ENCODE measurements at regions not wholly inside any gene's neighbourhood (a gene's known extent, or its start where the extent isn't known, plus 50 kb on each side); places are given as distances from the start of the nearest gene placed in this dataset.

DNA sequence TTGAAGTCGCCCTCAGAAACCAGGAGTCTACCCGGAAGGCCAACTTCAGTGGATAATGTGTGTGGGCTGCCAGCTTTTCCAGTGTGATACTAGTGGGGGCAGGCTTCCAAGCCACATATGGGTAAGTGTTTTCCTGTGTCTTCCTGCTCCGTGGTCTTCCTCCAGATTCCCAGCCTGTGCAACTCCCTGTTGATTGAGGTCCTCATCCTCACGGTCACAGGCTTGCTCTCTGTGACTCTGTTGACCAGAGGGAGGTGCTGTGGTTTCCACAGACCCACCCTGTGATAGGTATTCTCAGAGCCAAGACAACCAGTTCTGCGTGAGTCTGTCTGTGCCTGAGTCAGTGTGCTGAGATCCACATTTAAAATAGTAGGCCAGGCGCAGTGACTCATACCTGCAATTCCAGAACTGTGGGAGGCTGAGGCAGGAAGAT is 388.0 kb upstream of the IRX2 start:
- no peak overlapping the region for H2AFZ ChIP-seq (ENCODE audit: low read depth)
- H4K20me1 ChIP-seq (ENCODE audit: insufficient read depth) = no peaks in the 10 kb centered on the region
- no peak for DNase-seq
- H3K79me2 ChIP-seq (ENCODE audit: insufficient read depth) = no peaks in the 10 kb centered on the region
- H3K9ac ChIP-seq = no peak overlapping the region
- no peak overlapping the region for H3K27ac ChIP-seq (ENCODE audit: low read depth in 2 of 2, low read length in 1 of 2)
- WGBS (ENCODE audit: low lambda C conversion rate) = 0% methylated on average over 6 of the region's 6 CpGs
- ChIA-PET CTCF (no interaction called here), POLR2A (no interaction called here)
- no peaks in the 10 kb centered on the region for H3F3A ChIP-seq (replicated peaks; ENCODE audit: insufficient read depth)
- no peaks in the 10 kb centered on the region; the same call in 1 of the 2 replicates for H3K27me3 ChIP-seq (ENCODE audit: insufficient read depth)
- no peaks in the 10 kb centered on the region for H3K4me1 ChIP-seq (ENCODE audit: control insufficient read depth in 1 of 2, insufficient read depth in 2 of 2, low read depth in 1 of 2, low read length in 1 of 2)
- no peak overlapping the region for H3K4me3 ChIP-seq (ENCODE audit: low read depth in 2 of 2, low read length in 1 of 2)
- no peaks in the 10 kb centered on the region for H3K9me3 ChIP-seq
- H3K36me3 ChIP-seq (replicated peaks in 1 of 2; ENCODE audit: control insufficient read depth in 1 of 2, insufficient read depth in 2 of 2, low read length in 1 of 2) = no peaks in the 10 kb centered on the region
- no peak overlapping the region for H3K4me2 ChIP-seq
- TF ChIP-seq TEAD4 (IDR thresholded peaks at IDR 0.05; ENCODE audit: borderline replicate concordance, insufficient read depth) (no peak), RFX5 (IDR thresholded peaks at IDR 0.05; ENCODE audit: low read length) (no peak), GABPA (IDR thresholded peaks at IDR 0.05; ENCODE audit: low read depth) (no peak), FOSL2 (IDR thresholded peaks at IDR 0.05; ENCODE audit: borderline replicate concordance, low read depth) (no peak), RXRA (IDR thresholded peaks at IDR 0.05; ENCODE audit: borderline replicate concordance, low read depth) (no peak)
- no peaks in the 10 kb centered on the region for H3K9me2 ChIP-seq

DNA sequence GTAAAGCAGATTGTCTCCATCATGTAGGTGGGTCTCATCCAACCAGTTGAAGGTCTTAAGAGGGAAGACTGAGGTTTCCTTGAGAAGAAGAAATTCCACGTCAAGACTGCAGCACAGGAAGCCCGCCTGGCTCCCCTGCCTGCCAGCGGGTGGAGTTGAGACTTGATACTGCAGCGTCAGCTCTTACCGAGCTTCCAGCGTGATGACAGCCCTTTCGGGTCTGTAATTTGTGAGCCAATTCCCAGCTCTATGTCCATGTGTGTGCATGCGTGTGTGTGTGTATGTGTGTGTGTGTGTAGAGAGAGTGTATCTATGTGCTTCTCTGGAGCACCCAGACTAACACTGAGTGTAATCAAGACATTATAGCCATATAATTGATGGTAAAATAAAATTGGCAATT is 379.7 kb upstream of the IRX2 start:
- ChIA-PET CTCF (no interaction called here), POLR2A (no interaction called here)
- Histone ChIP-seq H3K4me3 (ENCODE audit: low read depth in 2 of 2, low read length in 1 of 2) (no peak overlapping the region), H3K9me2 (no peaks in the 10 kb centered on the region), H3K4me1 (ENCODE audit: control insufficient read depth in 1 of 2, insufficient read depth in 2 of 2, low read depth in 1 of 2, low read length in 1 of 2) (no peaks in the 10 kb centered on the region), H2AFZ (ENCODE audit: low read depth) (no peak overlapping the region), H3F3A (replicated peaks; ENCODE audit: insufficient read depth) (no peaks in the 10 kb centered on the region), H3K27ac (ENCODE audit: low read depth in 2 of 2, low read length in 1 of 2) (no peak overlapping the region), H3K27me3 (ENCODE audit: insufficient read depth) (no peaks in the 10 kb centered on the region; the same call in 1 of the 2 replicates), H3K36me3 (replicated peaks in 1 of 2; ENCODE audit: control insufficient read depth in 1 of 2, insufficient read depth in 2 of 2, low read length in 1 of 2) (no peaks in the 10 kb centered on the region), H3K79me2 (ENCODE audit: insufficient read depth) (no peaks in the 10 kb centered on the region), H3K4me2 (no peak overlapping the region), H3K9me3 (no peaks in the 10 kb centered on the region), H3K9ac (no peak overlapping the region), H4K20me1 (ENCODE audit: insufficient read depth) (no peaks in the 10 kb centered on the region)
- no peak for DNase-seq
- TF ChIP-seq FOXJ3 (CRISPR knock-in tag; IDR thresholded peaks at IDR 0.05) (no peak), MEF2A (IDR thresholded peaks at IDR 0.05; ENCODE audit: borderline replicate concordance, low read depth) (no peak), MXI1 (IDR thresholded peaks at IDR 0.05; ENCODE audit: low read depth, low read length) (no peak), JUND (IDR thresholded peaks at IDR 0.05) (no peak), TCF12 (IDR thresholded peaks at IDR 0.05) (no peak), YY1 (IDR thresholded peaks at IDR 0.05; ENCODE audit: low read depth) (no peak), TAF1 (IDR thresholded peaks at IDR 0.05; ENCODE audit: borderline replicate concordance, low read depth, low read length) (no peak), FOXM1 (IDR thresholded peaks at IDR 0.05; ENCODE audit: low read depth) (no peak), REST (IDR thresholded peaks at IDR 0.05; ENCODE audit: low read depth, low read length) (no peak), NFIC (IDR thresholded peaks at IDR 0.05; ENCODE audit: borderline replicate concordance) (no peak), FOSL2 (IDR thresholded peaks at IDR 0.05; ENCODE audit: borderline replicate concordance, low read depth) (no peak), RAD21 (IDR thresholded peaks at IDR 0.05; ENCODE audit: low read length) (no peak), GABPA (IDR thresholded peaks at IDR 0.05; ENCODE audit: low read depth) (no peak), TEAD4 (IDR thresholded peaks at IDR 0.05; ENCODE audit: borderline replicate concordance, insufficient read depth) (no peak), CHD2 (IDR thresholded peaks at IDR 0.05; ENCODE audit: low read length, partially characterized antibody) (no peak)
- TF ChIP-seq, protein P1, sequence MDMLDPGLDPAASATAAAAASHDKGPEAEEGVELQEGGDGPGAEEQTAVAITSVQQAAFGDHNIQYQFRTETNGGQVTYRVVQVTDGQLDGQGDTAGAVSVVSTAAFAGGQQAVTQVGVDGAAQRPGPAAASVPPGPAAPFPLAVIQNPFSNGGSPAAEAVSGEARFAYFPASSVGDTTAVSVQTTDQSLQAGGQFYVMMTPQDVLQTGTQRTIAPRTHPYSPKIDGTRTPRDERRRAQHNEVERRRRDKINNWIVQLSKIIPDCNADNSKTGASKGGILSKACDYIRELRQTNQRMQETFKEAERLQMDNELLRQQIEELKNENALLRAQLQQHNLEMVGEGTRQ (IDR thresholded peaks at IDR 0.05; ENCODE audit: borderline replicate concordance, low read depth, low read length) = no peak
- TF ChIP-seq, protein P2, sequence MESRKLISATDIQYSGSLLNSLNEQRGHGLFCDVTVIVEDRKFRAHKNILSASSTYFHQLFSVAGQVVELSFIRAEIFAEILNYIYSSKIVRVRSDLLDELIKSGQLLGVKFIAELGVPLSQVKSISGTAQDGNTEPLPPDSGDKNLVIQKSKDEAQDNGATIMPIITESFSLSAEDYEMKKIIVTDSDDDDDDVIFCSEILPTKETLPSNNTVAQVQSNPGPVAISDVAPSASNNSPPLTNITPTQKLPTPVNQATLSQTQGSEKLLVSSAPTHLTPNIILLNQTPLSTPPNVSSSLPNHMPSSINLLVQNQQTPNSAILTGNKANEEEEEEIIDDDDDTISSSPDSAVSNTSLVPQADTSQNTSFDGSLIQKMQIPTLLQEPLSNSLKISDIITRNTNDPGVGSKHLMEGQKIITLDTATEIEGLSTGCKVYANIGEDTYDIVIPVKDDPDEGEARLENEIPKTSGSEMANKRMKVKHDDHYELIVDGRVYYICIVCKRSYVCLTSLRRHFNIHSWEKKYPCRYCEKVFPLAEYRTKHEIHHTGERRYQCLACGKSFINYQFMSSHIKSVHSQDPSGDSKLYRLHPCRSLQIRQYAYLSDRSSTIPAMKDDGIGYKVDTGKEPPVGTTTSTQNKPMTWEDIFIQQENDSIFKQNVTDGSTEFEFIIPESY (IDR thresholded peaks at IDR 0.05; ENCODE audit: borderline replicate concordance, low read depth) = no peak
- TF ChIP-seq, protein P3, sequence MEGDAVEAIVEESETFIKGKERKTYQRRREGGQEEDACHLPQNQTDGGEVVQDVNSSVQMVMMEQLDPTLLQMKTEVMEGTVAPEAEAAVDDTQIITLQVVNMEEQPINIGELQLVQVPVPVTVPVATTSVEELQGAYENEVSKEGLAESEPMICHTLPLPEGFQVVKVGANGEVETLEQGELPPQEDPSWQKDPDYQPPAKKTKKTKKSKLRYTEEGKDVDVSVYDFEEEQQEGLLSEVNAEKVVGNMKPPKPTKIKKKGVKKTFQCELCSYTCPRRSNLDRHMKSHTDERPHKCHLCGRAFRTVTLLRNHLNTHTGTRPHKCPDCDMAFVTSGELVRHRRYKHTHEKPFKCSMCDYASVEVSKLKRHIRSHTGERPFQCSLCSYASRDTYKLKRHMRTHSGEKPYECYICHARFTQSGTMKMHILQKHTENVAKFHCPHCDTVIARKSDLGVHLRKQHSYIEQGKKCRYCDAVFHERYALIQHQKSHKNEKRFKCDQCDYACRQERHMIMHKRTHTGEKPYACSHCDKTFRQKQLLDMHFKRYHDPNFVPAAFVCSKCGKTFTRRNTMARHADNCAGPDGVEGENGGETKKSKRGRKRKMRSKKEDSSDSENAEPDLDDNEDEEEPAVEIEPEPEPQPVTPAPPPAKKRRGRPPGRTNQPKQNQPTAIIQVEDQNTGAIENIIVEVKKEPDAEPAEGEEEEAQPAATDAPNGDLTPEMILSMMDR (IDR thresholded peaks at IDR 0.05) = no peak
- WGBS (ENCODE audit: low lambda C conversion rate) = 1% methylated on average over 8 of the region's 8 CpGs
